GM12892 (cell line): ENCODE measurements at regions not wholly inside any gene's neighbourhood (a gene's known extent, or its start where the extent isn't known, plus 50 kb on each side); places are given as distances from the start of the nearest gene placed in this dataset.

Experiments used
- POLR2A ChIP-seq: IDR thresholded peaks from 2 replicates; pipeline ENCODE4 v1.6.1; 2011; ENCODE audit warnings: low read depth, low read length, control low read depth
- POLR2AphosphoS5 ChIP-seq: IDR thresholded peaks from 2 replicates; pipeline ENCODE4 v1.6.1; 2011; ENCODE audit warnings: low read depth, low read length, control low read depth
- TAF1 ChIP-seq: IDR thresholded peaks from 2 replicates; pipeline ENCODE4 v1.6.1; 2011; ENCODE audit warnings: low read depth, mild to moderate bottlenecking, control low read depth, low read length, borderline replicate concordance

DNA sequence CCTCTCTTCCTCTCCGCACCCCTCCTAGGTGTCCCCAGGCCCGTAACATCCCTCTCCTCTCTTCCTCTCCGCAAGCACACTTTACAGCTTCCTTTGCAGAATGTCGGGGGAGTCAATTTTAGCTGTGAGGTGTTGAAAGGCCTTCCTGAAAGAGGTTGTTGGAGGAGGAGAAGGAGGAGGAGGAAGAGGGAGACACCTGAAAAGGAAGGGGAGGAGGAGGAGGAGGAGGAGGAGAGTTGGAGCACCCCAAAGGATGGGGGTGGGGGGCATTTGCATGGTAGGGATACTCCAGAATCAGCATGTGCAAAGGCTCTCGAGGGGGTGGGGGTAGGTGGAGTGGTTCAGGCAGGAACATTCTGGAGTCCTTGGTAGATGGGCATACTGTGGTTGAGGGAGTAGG, 1045.1 kb downstream of the TBC1D22A start:
- TF ChIP-seq POLR2A, result no peak
- no peak for TF ChIP-seq POLR2AphosphoS5
- no peak for TF ChIP-seq TAF1
